AG04449 (cell line): ENCODE measurements at regions not wholly inside any gene's neighbourhood (a gene's known extent, or its start where the extent isn't known, plus 50 kb on each side); places are given as distances from the start of the nearest gene placed in this dataset.

Experiments used
- CTCF ChIA-PET: fragments of 350-600 bp; formaldehyde crosslinking; extraction: SDS; loops from one replicate; lab custom pipeline; 2021; ENCODE audit warnings: antibody characterized with exemption; lab: Yijun Ruan, JAX
- POLR2A ChIA-PET: fragments of 400-600, 350-600 bp; formaldehyde crosslinking; extraction: SDS; loops from one replicate; lab custom pipeline; 2020; ENCODE audit warnings: antibody characterized with exemption, inconsistent platforms; lab: Yijun Ruan, JAX
- DNase-seq: peaks from one replicate; pipeline ENCODE4 v3.0.0-alpha.2; 2010; ENCODE audit warnings: low read depth, low spot score
- H3K4me3 ChIP-seq: 2 replicates; pipeline ENCODE4 v1.5.1; 2011; ENCODE audit warnings: low read depth, mild to moderate bottlenecking, control low read depth, low read length
- CTCF ChIP-seq: IDR thresholded peaks from one replicate; pipeline ENCODE4 v1.5.1; 2011; ENCODE audit warnings: mild to moderate bottlenecking, moderate library complexity, low read length, control low read depth, inconsistent platforms; ENCODE audit not compliant: insufficient read depth; ENCODE audit errors: missing control alignments

- ChIA-PET CTCF (interaction anchor here (1.1 kb wide), 1 partner anchor 312 kb away, joined by 3 read pairs; no protein-coding TSS in a partner anchor), POLR2A (no interaction called here)
- DNase-seq = no peak
- H3K4me3 ChIP-seq = no peak overlapping the region
- no peak for TF ChIP-seq CTCF
Measured at GRCh38 chr14:58950555-58950954, 237.9 kb upstream of the DAAM1 start.

- TF ChIP-seq CTCF = no peak
- POLR2A ChIA-PET = no interaction called here
- DNase-seq = no peak
- CTCF ChIA-PET = interaction anchor here (1.1 kb wide), 1 partner anchor 312 kb away, joined by 3 read pairs; no protein-coding TSS in a partner anchor
- no peak overlapping the region for H3K4me3 ChIP-seq
Measured at GRCh38 chr14:58951143-58951542, 237.3 kb upstream of the DAAM1 start.

- no peak for TF ChIP-seq CTCF
Measured at GRCh38 chr14:58954052-58954451, 234.4 kb upstream of the DAAM1 start.

GRCh38 chr14:58954901-58955861 lies 233.3 kb upstream of the DAAM1 start:
- POLR2A ChIA-PET = no interaction called here

More at GRCh38 chr14:58954052-58954451, 234.4 kb upstream of the DAAM1 start:
- no peak for DNase-seq
- ChIA-PET CTCF (interaction anchor here (0.8 to 0.9 kb wide), 2 partner anchors 8 to 16 kb away, joined by 3 read pairs; no protein-coding TSS in a partner anchor), POLR2A (no interaction called here)
- H3K4me3 ChIP-seq = no peak overlapping the region

GRCh38 chr14:58961045-58961731 lies 227.3 kb upstream of the DAAM1 start:
- CTCF ChIA-PET = no interaction called here
- no peak for TF ChIP-seq CTCF
- no peak for DNase-seq
- POLR2A ChIA-PET = no interaction called here
- H3K4me3 ChIP-seq = no peak overlapping the region

More at GRCh38 chr14:58954901-58955861, 233.3 kb upstream of the DAAM1 start:
- CTCF ChIA-PET = interaction anchor here (0.8 to 0.9 kb wide), 4 partner anchors 9 to 454 kb away, joined by 3 read pairs; no protein-coding TSS in a partner anchor
- TF ChIP-seq CTCF = no peak
- H3K4me3 ChIP-seq = no peak overlapping the region; the same call in 1 of the 2 replicates
- DNase-seq = peak; percentile 9
